A673 (cell line): ENCODE measurements at regions not wholly inside any gene's neighbourhood (a gene's known extent, or its start where the extent isn't known, plus 50 kb on each side); places are given as distances from the start of the nearest gene placed in this dataset.

Experiments
- CTCF ChIP-seq: fragments of 300-800, 200-600 bp; sonication (generic); conservative IDR thresholded peaks from 2 replicates; pipeline ENCODE4 v1.5.1; 2017; ENCODE audit warnings: low read depth, mild to moderate bottlenecking, antibody characterized with exemption, low read length, moderate library complexity, mixed read lengths
- EZH2 ChIP-seq: fragments of 200-600 bp; sonication (generic); IDR thresholded peaks from 2 replicates; pipeline ENCODE4 v1.6.1; 2017; ENCODE audit warnings: borderline replicate concordance, low read depth, mild to moderate bottlenecking, mixed read lengths, antibody characterized with exemption, low read length; ENCODE audit not compliant: poor library complexity, severe bottlenecking

DNA sequence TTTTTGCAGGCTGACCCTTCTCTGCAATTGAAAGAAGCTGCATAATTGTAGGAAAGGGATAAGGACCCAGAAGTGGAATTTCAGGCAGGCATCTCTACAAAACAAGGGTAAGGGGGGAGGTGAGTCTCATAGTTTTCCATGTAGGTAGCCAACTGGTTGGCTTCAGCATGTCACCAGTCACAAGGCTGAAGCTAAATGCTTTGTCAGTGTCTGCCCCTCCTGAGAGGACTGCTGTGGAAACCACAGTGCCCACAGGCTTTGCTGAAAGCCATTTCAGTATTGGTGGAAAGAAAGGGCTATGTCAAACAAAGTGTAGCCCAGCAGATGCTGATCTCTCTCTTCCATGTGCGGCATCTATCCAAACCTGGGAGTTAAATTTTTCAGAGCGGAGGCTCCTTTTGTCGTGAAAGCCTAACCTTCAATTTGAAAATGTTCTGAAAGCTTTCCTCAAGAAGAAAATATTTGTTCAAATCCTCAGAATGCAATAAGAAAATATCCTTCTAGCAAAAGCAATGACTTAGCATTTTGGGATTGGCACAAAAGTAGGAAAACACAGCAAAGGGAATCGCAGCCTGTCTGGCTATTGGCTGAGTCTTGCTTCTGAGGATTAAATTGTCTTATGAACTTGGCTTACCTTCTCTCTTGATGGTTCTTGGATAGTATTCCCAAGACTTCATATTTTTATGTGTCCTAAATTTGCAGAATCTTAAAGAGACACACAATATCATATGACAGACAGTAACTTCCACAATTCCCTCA lies 591.7 kb downstream of the PLPP3 start:
- TF ChIP-seq CTCF (no peak), EZH2 (no peak)
